ENCODE measurements at regions not wholly inside any gene's neighbourhood (a gene's known extent, or its start where the extent isn't known, plus 50 kb on each side); places are given as distances from the start of the nearest gene placed in this dataset.
A peak's percentile ranks its signal among the peaks of the same experiment; 100 is the strongest.

- Histone ChIP-seq H3K27ac (no peak overlapping the region), H3K4me1 (peaks cover 4 to 52% (median 18%) of the 10 kb centered on the region in 9 donors), H3K4me3 (no peak overlapping the region), H3K9me3 (no peaks in the 10 kb centered on the region), H3K27me3 (no peaks in the 10 kb centered on the region), H3K36me3 (no peaks in the 10 kb centered on the region)
- intact Hi-C loops (cut with DNase I): no loop called here
- WGBS, 2 donors: 84 to 90% methylated on average over 15 of the region's 15 CpGs
- DNase-seq (no peak), ATAC-seq (peak in 1 of 8 donors; percentile 5)
- TF ChIP-seq CTCF (IDR thresholded peaks at IDR 0.05): no peak
These were observed 89.9 kb downstream of the RHOB start for GRCh38 chr2:20536619-20537422.

- Histone ChIP-seq H3K27ac (peak overlapping the region in 1 of 10 donors; percentile 21), H3K27me3 (no peaks in the 10 kb centered on the region), H3K9me3 (no peaks in the 10 kb centered on the region), H3K36me3 (no peaks in the 10 kb centered on the region), H3K4me1 (peaks cover 2 to 44% (median 12%) of the 10 kb centered on the region in 9 donors), H3K4me3 (no peak overlapping the region)
- TF ChIP-seq CTCF (IDR thresholded peaks at IDR 0.05): no peak
- ATAC-seq (no peak), DNase-seq (no peak)
- intact Hi-C loops (cut with DNase I): no loop called here
- WGBS, 2 donors: 88 to 91% methylated on average over 17 of the region's 17 CpGs
These were observed 90.8 kb downstream of the RHOB start for GRCh38 chr2:20537423-20538307.

- peak overlapping the region in 1 of 10 donors; percentile 21 for H3K27ac ChIP-seq
- 76% methylated on average over 8 of the region's 8 CpGs for WGBS, 2 donors
- intact Hi-C loops (cut with DNase I): no loop called here
- ATAC-seq (peak in 5 of 8 donors; percentile 37 to 72 (median 47)), DNase-seq (no peak)
- no peaks in the 10 kb centered on the region for H3K36me3 ChIP-seq
- no peak for TF ChIP-seq CTCF (IDR thresholded peaks at IDR 0.05)
- H3K27me3 ChIP-seq: no peaks in the 10 kb centered on the region
- no peaks in the 10 kb centered on the region for H3K9me3 ChIP-seq
- no peak overlapping the region for H3K4me3 ChIP-seq
- peaks cover 5 to 44% (median 15%) of the 10 kb centered on the region in 9 donors for H3K4me1 ChIP-seq
These were observed 91.6 kb downstream of the RHOB start for GRCh38 chr2:20538308-20539132.

All from heart right ventricle (tissue), 16 donors.